NCI-H774 (cell line): ENCODE measurements at regions not wholly inside any gene's neighbourhood (a gene's known extent, or its start where the extent isn't known, plus 50 kb on each side); places are given as distances from the start of the nearest gene placed in this dataset.

Experiments
- DNase-seq: peaks from one replicate; lab custom pipeline; 2025; lab: John Stamatoyannopoulos, UW

DNA sequence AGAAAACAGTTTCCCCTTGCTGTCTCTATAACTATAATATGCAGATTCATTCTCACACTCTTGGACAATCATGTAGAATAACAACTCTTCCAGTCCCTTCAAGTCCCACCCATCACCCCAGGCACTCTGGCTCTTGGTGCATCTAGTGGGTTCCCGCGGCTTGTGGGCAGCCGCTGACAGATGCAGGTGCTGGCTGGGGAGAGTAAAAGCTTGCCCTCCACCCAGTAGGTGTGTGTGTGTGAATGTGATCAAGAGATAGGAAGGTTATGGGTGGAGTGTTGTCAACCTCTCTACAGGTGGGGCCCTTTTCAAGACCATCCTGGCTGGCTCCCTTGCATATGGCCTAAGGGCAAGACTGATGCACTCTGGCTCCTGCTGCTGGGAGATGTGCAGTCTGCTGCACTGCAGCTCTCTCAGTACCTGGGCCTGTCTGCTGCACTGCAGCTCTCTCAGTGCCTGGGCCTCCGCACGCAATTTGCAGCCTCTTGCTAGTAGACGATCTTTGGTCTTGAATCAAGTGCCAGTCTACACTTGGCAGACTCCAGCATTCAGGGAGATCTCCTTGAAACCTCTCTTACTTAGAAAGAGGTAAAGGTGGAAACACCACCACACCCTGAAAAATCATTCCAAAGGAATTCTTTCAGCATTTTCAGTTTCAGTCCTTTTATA, 189.7 kb upstream of the GDNF start:
- no peak for DNase-seq

DNA sequence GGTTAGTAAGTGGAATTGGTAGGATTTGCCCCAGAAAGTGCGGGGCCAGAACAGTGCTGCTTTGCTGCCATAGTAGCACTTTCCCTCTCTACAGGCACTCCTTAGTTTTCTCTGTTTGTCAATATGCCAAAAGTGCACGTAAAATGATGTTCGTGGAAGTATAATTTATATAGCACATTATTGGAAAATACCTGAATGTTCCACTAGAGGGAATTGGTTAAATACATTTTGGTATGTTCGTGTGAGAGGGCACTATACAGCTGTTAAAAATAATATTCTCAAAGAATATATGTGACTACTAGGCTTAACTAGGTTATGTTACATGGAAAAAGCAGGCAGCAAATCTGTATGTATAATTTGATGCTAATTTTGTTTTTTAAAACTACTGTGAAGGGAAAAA, 184.0 kb upstream of the GDNF start:
- DNase-seq: no peak

DNA sequence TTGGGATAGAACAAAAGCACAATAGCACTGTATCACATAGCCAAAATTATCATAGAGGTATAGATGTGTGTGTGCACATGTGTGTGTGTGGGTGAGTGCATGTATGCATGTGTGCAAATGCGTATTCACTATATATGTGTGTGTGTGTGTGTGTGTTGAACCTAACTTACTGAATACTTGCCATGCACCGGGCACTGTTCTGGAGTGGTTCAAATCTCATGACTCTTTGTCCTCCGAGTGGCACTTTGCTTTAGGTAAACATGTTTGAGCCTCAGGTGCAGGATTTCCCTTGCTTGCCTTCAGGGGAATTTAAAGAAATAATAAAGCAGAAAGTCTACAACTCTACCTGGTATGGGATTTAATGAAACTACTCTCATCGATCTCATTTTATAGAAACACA, 183.5 kb upstream of the GDNF start:
- DNase-seq: no peak

DNA sequence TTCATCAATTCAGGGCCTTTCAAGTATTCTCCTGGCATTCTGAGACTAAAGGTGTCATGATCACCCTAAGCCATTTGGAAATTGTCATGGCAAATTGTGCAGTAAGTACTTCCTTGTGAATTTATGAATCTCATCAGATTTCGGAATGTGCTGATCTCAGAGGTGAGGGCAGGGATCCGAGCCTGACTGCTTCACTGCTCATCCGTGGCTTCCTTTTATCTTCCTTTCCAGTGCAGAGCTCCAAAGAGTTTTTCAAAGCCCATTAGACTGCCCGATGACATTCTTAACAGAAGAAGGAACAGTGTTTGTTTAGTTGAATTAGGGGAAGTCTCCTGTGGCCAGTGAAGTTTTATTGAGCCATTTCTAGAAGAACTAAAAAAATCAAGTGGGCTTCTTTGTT, 182.8 kb upstream of the GDNF start:
- no peak for DNase-seq

DNA sequence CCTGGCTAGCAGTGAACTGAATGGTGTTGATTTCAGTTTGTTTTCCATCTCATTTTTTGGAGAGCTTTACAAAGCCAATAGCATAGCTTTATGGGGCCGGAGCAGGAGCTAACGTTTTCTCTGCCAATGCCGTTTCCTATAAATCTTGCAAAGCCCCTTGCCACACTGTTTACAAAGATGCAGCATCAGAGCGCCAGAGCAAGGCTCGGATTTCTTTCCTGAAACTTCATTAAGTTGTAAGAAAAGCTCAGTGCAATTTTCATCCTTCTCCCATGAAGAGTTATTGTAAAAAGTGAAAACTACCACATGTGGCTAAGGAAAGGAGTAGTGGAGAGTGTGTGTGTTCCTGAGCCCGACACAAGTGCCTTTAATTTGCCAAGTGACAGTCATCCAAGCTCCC, 178.2 kb upstream of the GDNF start:
- DNase-seq: no peak

DNA sequence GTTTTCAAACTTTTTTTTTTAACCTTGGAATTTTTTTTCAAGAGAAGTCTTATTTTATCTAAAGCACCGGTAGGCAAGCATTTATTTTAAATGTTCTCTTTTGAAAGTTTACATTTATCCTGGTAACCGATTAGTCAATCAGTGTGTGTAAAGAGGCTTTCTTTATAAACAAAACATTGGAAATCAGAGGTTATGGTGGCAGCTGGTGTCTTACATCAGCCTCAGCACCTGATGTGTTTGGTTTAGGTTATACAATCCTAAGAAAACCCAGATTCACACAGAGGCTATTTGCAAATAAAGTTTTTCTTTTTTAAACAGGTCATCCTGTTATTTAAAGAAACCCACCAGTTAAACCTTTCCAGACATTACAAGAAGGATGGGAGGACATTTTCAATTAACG, 173.3 kb upstream of the GDNF start:
- no peak for DNase-seq

DNA sequence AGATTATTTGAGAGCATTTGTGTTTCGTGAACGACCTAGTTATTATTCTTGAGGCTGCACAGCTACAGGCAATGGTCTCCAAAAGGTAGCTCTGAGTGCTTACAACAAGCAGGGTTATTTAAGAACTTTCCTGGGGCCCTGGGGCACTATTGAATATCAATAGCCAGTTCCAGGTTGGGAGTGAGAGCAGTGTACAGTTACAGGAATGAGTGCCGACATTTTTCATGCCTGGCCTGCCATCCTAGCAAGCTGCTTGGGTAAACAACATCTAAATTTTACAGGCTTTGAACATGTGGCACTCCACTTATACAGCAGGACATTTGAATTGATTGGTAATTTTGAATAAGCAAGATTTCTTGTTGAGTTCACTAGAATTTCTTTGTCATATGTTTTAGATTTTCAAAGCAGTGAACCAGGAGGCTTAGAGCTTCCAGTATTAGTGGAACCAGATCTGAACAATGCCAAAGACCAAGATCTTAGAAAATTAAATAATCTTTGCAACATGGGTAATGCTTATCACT, 171.9 kb upstream of the GDNF start:
- no peak for DNase-seq

DNA sequence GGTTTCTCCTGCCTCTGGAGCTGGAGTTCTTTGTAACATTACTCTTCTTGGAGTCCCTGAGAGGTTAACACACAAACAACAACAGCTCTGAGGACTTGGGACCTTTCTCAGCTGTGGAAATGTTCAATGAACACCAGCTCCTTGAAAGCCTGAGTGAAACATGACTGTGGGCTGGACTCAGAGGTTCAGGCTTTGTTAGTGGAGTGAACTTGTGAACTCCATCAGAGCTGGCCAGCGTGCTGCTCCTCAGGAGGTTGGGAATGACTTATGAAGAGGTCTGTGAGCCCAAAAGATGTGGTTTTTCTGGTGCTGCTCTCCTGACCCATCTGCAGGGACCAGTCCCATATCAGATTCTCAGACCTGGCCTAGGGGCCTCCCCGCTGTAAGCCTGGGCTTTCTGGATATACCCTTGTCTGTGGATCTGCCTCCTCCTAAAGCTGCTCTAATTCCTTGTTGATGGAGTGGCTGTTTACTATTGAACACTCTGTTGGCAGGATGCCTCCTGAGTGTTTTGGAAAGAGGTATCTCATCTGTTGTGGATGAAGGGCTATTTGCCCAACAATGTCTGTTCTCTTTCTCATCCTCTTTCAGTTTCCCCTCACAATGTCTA, 170.0 kb upstream of the GDNF start:
- no peak for DNase-seq

DNA sequence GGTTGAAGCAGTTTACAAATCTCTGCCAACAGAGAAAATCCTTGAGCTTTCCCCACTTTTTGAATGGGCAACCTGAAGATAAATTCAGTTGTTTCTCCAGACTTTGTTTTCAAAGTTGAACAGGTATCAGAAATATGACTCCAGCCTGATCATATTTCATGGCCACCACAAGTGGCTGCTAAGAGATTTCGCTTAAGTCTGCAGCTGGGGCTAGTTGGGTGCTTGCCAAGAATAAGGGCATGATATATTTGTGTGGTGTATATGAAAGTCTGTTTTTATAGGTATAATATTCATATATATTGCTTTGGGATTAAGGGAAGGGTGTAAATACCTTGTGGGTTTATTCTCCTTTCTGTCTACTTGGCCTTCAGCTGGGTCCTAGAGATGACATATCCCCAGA, 168.4 kb upstream of the GDNF start:
- no peak for DNase-seq

DNA sequence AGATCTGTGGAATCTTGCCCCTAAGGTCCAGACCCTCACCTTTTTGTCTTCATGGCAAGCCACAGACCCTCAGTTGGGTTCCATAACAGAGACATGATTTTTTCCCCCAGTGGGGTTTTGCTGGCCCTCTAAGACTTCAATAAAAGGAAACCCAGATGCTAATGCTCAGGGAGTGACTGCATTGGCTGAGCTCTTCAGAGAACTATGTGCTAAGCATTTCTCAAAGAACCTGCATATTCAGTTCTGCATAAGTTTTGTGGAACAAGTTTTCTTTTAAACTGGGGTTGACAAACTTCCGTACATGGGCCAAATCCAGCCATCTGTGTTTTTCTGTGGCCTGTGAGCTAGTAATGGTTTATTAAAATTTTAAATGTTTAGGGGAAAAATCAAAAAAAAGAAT, 159.8 kb upstream of the GDNF start:
- DNase-seq: no peak

DNA sequence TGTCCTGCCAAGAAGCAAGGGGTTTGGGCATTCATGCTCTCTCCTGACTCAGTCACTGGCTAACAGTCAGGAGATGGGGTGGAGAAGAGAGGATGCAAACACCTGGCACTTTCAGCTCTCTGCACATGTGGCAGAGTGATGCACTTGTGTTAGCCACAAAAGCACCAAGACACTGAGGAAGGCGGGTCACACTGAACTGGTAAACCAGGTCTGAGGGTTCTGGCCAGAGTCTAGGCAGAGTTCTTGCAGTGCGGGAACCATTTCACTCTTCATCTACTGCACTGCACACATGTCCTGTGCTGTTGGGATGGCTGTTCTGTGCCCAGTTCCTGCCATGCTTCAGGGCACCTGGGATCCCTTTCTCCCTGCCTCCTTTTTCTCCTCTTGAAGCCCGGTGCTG, 157.1 kb upstream of the GDNF start:
- no peak for DNase-seq

DNA sequence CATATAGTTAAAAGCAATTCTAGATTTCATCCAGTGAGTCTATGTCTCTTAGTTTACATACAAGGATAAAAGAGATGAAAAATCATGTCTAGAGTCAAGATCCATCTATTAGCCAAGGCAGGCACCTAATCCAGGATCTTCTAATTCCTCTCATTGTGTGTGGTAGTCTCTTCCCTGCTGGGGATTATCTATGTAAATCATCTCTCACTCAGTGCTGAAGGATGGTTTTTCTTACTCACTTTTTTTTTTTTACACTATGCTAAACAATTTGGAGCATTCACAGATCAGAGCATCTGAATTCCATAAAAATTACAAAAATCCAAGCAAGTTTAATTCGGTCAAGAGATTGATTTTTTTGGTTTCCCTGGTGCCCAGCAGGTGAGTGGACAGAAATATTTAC, 154.9 kb upstream of the GDNF start:
- no peak for DNase-seq

DNA sequence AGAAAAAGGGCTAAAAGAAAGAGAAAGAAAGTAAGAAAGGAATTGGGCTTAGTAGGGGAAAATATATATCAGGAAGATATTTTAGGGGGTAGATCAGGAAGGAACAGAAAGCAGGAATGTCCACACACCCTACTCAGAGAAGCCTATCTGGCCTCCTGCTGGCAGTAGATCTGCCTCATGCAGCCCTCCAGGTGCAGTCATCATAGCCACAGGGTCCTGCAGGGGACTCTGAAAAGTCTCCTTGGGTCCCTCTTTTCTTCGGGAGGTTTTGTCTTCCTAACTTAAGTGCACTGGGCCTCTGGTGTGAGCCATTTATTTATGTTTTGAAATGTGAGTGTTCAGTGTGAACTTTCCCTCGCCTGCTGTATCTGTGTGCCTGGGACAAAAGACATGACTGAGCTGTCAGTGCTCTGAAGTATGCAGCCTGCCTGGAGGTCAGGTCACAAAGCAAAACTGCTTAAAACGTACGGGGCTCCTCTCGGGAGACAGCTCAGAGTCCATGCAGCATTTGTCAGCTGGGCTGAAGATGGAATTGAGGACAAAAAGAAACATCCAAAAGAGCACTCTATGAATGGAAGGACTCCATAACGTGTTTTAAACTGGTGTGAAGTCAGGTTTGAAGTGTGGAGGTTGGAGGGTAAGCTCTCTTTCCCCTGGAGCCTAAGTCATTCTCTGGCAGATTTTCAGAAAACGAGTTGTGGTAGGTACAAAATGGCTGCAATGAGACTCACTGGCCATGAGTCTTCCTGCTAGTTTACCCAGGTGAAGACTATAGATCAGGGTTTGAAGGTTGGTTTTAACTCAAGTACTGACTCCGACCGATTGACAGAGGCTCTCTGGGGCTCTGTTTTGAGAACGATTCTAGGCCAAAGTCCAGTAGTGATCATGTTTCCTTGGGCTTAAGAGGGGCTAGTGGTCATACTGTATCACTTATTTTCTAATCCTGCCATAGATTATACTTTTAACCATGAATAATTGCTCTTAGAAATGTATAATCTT, 151.8 kb upstream of the GDNF start:
- no peak for DNase-seq

DNA sequence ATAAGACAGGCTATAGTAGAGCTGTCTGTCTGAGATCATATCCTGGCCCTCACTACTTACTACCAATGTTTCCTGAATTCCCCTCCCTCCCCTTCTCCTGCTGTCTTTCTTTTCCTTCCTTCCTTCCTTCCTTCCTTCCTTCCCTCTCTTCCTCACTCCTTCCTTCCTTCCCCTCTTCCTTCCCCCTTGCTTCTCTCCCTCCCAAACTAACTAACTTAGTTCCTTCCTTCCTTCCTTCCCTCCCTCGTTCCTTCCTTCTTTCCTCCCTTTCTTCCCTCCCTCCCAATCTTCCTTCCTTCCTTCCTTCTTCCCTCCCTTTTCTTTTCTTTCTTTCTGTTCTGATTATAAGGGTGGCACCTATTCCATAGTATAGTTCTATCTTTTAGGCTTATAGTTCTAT, 150.0 kb upstream of the GDNF start:
- DNase-seq: no peak

DNA sequence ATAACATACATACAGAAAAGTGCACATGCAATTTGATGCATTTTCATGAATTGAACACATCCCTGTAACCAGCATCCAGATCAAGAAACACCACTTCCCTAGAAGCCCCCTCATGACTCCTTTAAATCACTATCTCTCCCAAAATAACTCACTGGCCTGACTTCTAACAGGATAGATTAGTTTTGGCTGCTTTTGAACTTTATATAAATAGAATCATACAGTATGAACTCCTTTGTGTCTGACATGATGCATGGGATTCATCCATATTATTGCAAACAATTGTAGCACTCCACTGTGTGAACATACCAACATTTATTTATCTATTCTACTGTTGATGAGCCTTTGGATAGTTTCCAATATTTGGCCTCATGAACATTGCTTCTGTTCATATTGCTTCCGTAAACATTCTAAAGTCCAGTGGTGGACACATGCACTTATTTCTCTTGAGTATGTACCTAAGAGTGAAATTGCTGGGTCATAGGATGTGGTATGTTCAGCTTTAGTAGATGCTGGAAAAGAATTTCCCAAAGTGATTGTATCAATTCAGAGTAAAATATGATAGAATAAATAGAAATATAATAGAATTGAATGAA, 148.7 kb upstream of the GDNF start:
- DNase-seq: no peak

DNA sequence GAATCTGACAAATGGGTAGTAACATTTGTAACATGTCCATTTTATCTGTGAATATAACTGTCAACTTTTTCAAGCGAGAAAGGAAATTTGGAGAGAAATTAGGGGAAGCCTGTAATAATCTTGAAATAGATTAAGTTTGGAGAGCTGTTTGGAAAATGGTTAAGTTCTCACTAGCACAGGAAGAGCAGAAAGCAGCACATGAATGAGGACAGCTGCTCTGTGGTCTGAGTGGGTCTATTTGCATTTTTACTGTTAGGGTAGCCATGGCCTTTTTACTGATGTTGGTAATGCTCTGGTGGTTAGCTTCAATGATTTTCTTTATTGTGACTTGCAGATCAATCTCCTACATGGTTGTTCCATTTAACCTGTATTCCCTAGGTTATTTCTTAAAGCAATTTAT, 144.5 kb upstream of the GDNF start:
- DNase-seq: no peak

DNA sequence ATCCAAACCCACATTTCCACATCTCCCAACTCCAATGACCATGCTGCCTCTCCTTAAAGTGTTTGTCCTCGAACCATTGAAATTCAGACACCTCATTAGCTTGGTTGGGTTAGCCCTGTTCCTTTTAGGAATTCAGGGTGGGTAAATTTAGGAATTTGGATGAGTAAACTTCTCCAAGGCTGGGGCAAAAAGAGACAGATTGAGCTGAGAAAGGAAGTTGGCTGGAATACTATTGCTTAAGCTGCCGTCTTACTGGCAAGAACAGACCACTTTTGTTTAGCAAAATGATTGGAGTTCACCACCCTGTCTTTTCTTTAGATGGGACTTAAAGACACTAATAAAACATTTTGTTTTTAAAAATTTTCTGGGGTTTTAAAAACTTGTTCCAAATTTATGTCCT, 143.6 kb upstream of the GDNF start:
- DNase-seq: no peak

DNA sequence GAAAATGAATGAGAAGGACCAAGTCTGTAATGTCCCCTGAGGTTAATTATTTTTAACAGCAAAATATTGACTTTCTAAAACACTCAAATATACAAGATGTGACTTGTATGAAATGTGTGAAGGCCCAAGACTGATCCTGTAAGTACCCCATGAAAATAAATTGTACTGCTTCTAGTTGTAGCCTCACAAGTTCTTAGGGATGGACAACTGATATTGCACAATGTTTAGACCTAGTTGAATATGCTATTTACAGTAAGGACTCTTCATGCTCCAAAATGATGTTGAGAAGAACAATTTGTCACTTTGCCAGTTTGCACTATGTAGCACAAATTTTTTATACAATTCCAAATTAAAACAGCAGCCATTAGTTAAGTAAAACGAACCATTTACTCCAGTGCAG, 139.7 kb upstream of the GDNF start:
- no peak for DNase-seq

DNA sequence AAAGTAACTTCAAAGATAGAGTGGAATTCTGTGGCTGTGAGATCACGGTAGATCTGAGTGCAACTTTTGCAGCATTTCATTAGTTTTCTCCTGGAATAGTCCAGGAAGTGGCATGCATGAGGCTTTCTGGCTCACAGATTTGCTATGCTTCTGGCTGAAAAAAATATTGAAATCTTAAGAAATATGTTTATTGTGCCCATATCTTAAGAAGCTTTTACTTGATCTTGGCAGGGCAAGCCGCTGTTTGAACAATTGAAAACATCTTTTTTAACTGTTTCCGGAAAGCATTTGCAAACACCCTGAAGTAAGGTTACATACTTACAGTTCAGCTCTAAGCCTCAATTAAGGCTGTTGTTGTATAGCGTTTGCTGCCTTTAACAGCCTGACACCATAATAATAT, 135.7 kb upstream of the GDNF start:
- DNase-seq: no peak

DNA sequence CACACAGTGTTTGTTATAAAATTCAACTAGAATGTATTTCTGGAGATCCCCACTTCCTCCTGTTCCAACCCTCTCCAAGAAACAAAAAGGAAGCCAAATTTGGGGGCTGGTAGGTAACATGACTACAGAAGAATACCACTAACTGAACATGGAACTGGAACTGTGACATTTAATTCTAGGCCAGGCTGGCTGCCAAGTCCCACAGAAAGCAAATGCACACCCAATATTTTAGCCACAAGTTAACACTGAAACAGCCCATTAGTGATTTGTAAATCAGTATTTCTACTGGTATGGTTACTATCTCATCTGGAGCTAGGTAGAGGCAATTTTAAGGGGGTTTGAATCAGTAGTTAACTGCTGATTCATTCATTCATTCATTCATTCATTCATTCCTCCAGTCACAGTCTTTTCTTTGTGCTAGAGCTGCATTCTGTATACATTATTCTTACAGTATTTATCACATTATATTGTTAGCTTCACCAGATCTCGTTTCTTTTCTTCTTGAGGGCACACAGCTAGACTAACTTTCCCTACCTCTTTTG, 131.7 kb upstream of the GDNF start:
- no peak for DNase-seq

DNA sequence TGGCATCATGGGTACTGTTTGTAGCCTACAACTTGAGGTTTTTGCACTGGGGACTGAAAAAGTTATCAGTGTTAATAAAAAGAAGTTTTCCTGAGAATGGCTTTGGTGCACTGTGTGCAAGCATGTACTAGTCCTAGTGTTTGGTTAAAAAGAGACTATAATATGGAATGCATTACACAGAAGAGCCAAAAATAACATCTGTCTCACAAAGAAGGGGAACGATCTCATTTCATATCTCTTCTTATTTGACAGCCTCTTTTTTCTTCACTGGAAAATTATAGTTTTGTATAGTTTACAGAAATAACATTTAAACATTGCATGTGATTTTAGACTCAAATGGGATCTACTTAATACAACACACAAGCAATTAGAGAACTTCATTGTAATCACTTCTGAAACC, 127.0 kb upstream of the GDNF start:
- DNase-seq: no peak

DNA sequence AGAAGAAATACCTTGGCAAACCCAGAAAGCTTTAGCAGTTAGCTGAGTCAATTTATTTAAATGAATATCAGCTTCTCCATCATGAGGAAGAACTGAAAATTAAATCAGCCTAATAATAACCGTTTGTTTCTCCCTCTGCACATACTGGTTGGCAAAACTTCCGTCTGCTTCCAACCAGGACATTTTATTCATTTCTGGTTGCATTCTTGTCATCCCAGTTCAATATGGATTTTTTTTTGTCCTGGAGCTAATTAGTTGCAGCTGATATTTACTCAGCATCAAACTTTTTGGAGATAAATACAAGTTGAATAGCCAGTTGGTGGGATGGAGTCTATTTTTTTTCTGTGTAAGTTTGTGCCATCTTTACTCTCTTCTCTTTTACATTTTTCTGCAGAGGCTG, 126.5 kb upstream of the GDNF start:
- DNase-seq: no peak
